ENCODE measurements at regions not wholly inside any gene's neighbourhood (a gene's known extent, or its start where the extent isn't known, plus 50 kb on each side); places are given as distances from the start of the nearest gene placed in this dataset.
"Not testable (repeated sequence)": the region's sequence is repeated elsewhere in the genome, so short reads cannot be mapped to it uniquely, and the experiment has no call there.

- not testable (repeated sequence) for TF ChIP-seq CTCF (IDR thresholded peaks at IDR 0.05; ENCODE audit: extremely low read depth in 1 of 2, insufficient read depth in 1 of 2, low read depth in 1 of 2, low read length in 2 of 2); EZH2 (IDR thresholded peaks at IDR 0.05; ENCODE audit: borderline replicate concordance, low read depth, low read length, severe bottlenecking); POLR2A (IDR thresholded peaks at IDR 0.05; ENCODE audit: low read depth, low read length); POLR2AphosphoS5 (IDR thresholded peaks at IDR 0.05; ENCODE audit: insufficient read depth, low read depth, low read length); MYC (IDR thresholded peaks at IDR 0.05; ENCODE audit: low read depth, low read length); FOS (IDR thresholded peaks at IDR 0.05; ENCODE audit: borderline replicate concordance, insufficient read depth, low read length); JUN (IDR thresholded peaks at IDR 0.05; ENCODE audit: borderline replicate concordance, insufficient read depth, insufficient read length, low read depth)
Observed at GRCh38 chr5:14992751-14993458, 121.3 kb upstream of the ANKH start.

Data from endothelial cell of umbilical vein (primary cell).